ENCODE measurements at regions not wholly inside any gene's neighbourhood (a gene's known extent, or its start where the extent isn't known, plus 50 kb on each side); places are given as distances from the start of the nearest gene placed in this dataset.

DNA sequence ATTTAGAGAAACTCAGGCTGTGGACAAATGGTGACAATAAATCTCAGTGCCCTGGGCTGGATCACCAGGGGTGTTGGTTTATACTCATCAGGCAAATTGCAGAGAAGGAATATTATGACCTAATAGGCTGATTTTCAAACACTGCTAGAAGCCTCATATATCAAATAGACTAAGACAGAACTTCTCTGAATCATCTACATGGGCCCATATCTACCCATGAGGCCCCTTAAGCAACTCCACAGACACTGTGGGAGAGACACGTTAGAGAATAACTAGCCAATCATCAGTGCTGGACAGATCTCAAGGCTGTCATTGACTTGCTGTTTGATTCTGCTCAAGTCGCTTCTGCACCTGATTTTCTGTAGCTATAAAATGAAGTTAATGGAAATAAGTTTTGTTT lies 545.8 kb downstream of the SOX6 start:
- TF ChIP-seq, protein P1, sequence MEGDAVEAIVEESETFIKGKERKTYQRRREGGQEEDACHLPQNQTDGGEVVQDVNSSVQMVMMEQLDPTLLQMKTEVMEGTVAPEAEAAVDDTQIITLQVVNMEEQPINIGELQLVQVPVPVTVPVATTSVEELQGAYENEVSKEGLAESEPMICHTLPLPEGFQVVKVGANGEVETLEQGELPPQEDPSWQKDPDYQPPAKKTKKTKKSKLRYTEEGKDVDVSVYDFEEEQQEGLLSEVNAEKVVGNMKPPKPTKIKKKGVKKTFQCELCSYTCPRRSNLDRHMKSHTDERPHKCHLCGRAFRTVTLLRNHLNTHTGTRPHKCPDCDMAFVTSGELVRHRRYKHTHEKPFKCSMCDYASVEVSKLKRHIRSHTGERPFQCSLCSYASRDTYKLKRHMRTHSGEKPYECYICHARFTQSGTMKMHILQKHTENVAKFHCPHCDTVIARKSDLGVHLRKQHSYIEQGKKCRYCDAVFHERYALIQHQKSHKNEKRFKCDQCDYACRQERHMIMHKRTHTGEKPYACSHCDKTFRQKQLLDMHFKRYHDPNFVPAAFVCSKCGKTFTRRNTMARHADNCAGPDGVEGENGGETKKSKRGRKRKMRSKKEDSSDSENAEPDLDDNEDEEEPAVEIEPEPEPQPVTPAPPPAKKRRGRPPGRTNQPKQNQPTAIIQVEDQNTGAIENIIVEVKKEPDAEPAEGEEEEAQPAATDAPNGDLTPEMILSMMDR (conservative IDR thresholded peaks at IDR 0.05; ENCODE audit: low read depth, low read length): no peak
- TF ChIP-seq EZH2 (IDR thresholded peaks at IDR 0.05; ENCODE audit: low read length, unreplicated experiment) (no peak), EZH2phosphoT487 (IDR thresholded peaks at IDR 0.05; ENCODE audit: borderline replicate concordance, low read length) (no peak)
